ENCODE measurements at regions not wholly inside any gene's neighbourhood (a gene's known extent, or its start where the extent isn't known, plus 50 kb on each side); places are given as distances from the start of the nearest gene placed in this dataset.
"Not testable (repeated sequence)": the region's sequence is repeated elsewhere in the genome, so short reads cannot be mapped to it uniquely, and the experiment has no call there.

GRCh38 chr1:73766786-73767348 is 431.1 kb downstream of the LRRIQ3 start:
- peak; percentile 56 for DNase-seq

GRCh38 chr1:73765551-73766233 is 432.3 kb downstream of the LRRIQ3 start:
- DNase-seq = peak; percentile 26

GRCh38 chr1:73761559-73761958 is 436.4 kb downstream of the LRRIQ3 start:
- DNase-seq = no peak

GRCh38 chr1:73759011-73759410 is 439.0 kb downstream of the LRRIQ3 start:
- DNase-seq = no peak

- no peak for DNase-seq
Measured at GRCh38 chr1:73756817-73757216, 441.2 kb downstream of the LRRIQ3 start.

GRCh38 chr1:73755649-73756048 is 442.3 kb downstream of the LRRIQ3 start:
- DNase-seq = peak; percentile 4

- DNase-seq = no peak
Measured at GRCh38 chr1:73749996-73750395, 448.0 kb downstream of the LRRIQ3 start.

GRCh38 chr1:73744985-73745384 is 453.0 kb downstream of the LRRIQ3 start:
- DNase-seq = no peak

- DNase-seq = no peak
Measured at GRCh38 chr1:73736125-73736524, 461.9 kb downstream of the LRRIQ3 start.

GRCh38 chr1:73727036-73727435 is 470.9 kb downstream of the LRRIQ3 start:
- no peak for DNase-seq

GRCh38 chr1:73722055-73722454 is 475.9 kb downstream of the LRRIQ3 start:
- DNase-seq = no peak

GRCh38 chr1:73717976-73718375 is 480.0 kb downstream of the LRRIQ3 start:
- no peak for DNase-seq

- no peak for DNase-seq
Measured at GRCh38 chr1:73711089-73711488, 486.9 kb downstream of the LRRIQ3 start.

GRCh38 chr1:73701826-73702225 is 496.1 kb downstream of the LRRIQ3 start:
- peak; percentile 94 for DNase-seq

- DNase-seq = no peak
Measured at GRCh38 chr1:73676186-73676585, 521.8 kb downstream of the LRRIQ3 start.

GRCh38 chr1:73674945-73675561 is 522.9 kb downstream of the LRRIQ3 start:
- DNase-seq = peak; percentile 69

GRCh38 chr1:73673971-73674370 is 524.0 kb downstream of the LRRIQ3 start:
- peak; percentile 86 for DNase-seq

GRCh38 chr1:73671530-73671929 is 526.4 kb downstream of the LRRIQ3 start:
- no peak for DNase-seq

GRCh38 chr1:73667959-73668358 is 530.0 kb downstream of the LRRIQ3 start:
- not testable (repeated sequence) for DNase-seq

- DNase-seq = no peak
Measured at GRCh38 chr1:73662526-73662925, 535.5 kb downstream of the LRRIQ3 start.

GRCh38 chr1:73659136-73659535 is 538.8 kb downstream of the LRRIQ3 start:
- DNase-seq = peak; percentile 24

GRCh38 chr1:73654714-73655113 is 543.3 kb downstream of the LRRIQ3 start:
- no peak for DNase-seq

GRCh38 chr1:73644198-73644597 is 553.8 kb downstream of the LRRIQ3 start:
- DNase-seq = peak; percentile 62

GRCh38 chr1:73639494-73639893 is 558.5 kb downstream of the LRRIQ3 start:
- peak; percentile 9 for DNase-seq

Measured in NCI-H69 (cell line).